CD4-positive, alpha-beta T cell treated with Interleukin-6 for 4 hours (primary cell): ENCODE measurements at regions not wholly inside any gene's neighbourhood (a gene's known extent, or its start where the extent isn't known, plus 50 kb on each side); places are given as distances from the start of the nearest gene placed in this dataset.
"Not testable (repeated sequence)": the region's sequence is repeated elsewhere in the genome, so short reads cannot be mapped to it uniquely, and the experiment has no call there.

Experiments
- DNase-seq: peaks from one replicate; pipeline ENCODE4 v3.0.0-alpha.2; 2020; ENCODE audit warnings: mixed read lengths

- DNase-seq: no peak
Measured at GRCh38 chr16:86872833-86873232, 294.5 kb downstream of the FOXL1 start.

- DNase-seq: no peak
Measured at GRCh38 chr16:86874141-86874540, 295.8 kb downstream of the FOXL1 start.

- no peak for DNase-seq
Measured at GRCh38 chr16:86876499-86876898, 298.1 kb downstream of the FOXL1 start.

- no peak for DNase-seq
Measured at GRCh38 chr16:86877108-86877507, 298.8 kb downstream of the FOXL1 start.

- DNase-seq: no peak
Measured at GRCh38 chr16:86877835-86878234, 299.5 kb downstream of the FOXL1 start.

- DNase-seq: no peak
Measured at GRCh38 chr16:86878236-86879080, 300.1 kb downstream of the FOXL1 start.

GRCh38 chr16:86879268-86879667 lies 300.9 kb downstream of the FOXL1 start:
- no peak for DNase-seq

GRCh38 chr16:86880316-86881117 lies 302.2 kb downstream of the FOXL1 start:
- no peak for DNase-seq

GRCh38 chr16:86881118-86881510 lies 302.8 kb downstream of the FOXL1 start:
- DNase-seq: no peak

- DNase-seq: no peak
Measured at GRCh38 chr16:86881861-86882273, 303.5 kb downstream of the FOXL1 start.

- DNase-seq: no peak
Measured at GRCh38 chr16:86882586-86883280, 304.4 kb downstream of the FOXL1 start.

- no peak for DNase-seq
Measured at GRCh38 chr16:86883583-86884389, 305.4 kb downstream of the FOXL1 start.

- DNase-seq: no peak
Measured at GRCh38 chr16:86884390-86884650, 306.0 kb downstream of the FOXL1 start.

- DNase-seq: no peak
Measured at GRCh38 chr16:86885139-86885538, 306.8 kb downstream of the FOXL1 start.

- no peak for DNase-seq
Measured at GRCh38 chr16:86886651-86887050, 308.3 kb downstream of the FOXL1 start.

GRCh38 chr16:86887416-86887815 lies 309.1 kb downstream of the FOXL1 start:
- no peak for DNase-seq

GRCh38 chr16:86888231-86889053 lies 310.1 kb downstream of the FOXL1 start:
- no peak for DNase-seq

- DNase-seq: not testable (repeated sequence)
Measured at GRCh38 chr16:86889054-86889366, 310.7 kb downstream of the FOXL1 start.

GRCh38 chr16:86889974-86890373 lies 311.6 kb downstream of the FOXL1 start:
- no peak for DNase-seq

- DNase-seq: no peak
Measured at GRCh38 chr16:86891121-86891520, 312.8 kb downstream of the FOXL1 start.

- no peak for DNase-seq
Measured at GRCh38 chr16:86891631-86892030, 313.3 kb downstream of the FOXL1 start.

- no peak for DNase-seq
Measured at GRCh38 chr16:86892509-86892908, 314.2 kb downstream of the FOXL1 start.
